ENCODE measurements at regions not wholly inside any gene's neighbourhood (a gene's known extent, or its start where the extent isn't known, plus 50 kb on each side); places are given as distances from the start of the nearest gene placed in this dataset.
"Not testable (repeated sequence)": the region's sequence is repeated elsewhere in the genome, so short reads cannot be mapped to it uniquely, and the experiment has no call there.

DNA sequence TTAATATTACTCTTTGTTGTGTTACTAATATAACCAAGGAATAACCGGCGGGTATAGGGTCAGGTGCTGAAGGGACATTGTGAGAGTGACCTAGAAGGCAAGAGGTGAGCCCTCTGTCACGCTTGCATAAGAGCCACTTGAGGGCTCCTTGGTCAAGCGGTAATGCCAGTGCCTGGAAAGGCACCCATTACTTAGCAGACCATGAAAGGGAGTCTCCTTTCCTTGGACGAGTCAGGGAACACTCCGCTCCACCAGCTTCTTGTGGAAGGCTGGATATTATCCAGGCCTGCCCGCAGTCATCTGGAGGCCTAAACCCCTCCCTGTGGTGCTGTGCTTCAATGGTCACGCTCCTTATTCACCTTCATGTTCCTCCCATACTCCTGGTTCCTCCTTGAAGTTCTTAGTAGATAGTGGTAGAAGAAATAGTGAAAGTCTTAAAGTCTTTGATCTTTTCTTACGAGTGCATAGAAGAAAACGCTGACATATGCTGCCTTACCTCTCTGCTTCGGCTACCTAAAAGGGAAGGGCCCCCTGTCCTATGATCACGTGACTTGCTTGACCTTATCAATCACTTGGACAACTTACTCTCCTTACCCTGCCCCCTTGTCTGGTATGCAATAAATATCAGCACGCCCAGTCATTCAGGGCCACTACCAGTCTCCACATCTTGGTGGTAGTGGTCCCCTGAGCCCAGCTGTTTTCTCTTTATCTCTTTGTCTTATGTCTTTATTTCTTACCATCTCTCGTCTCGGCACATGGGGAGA is 59.6 kb upstream of the DMRTB1 start:
- not testable (repeated sequence) for DNase-seq (ENCODE audit: low spot score)

DNA sequence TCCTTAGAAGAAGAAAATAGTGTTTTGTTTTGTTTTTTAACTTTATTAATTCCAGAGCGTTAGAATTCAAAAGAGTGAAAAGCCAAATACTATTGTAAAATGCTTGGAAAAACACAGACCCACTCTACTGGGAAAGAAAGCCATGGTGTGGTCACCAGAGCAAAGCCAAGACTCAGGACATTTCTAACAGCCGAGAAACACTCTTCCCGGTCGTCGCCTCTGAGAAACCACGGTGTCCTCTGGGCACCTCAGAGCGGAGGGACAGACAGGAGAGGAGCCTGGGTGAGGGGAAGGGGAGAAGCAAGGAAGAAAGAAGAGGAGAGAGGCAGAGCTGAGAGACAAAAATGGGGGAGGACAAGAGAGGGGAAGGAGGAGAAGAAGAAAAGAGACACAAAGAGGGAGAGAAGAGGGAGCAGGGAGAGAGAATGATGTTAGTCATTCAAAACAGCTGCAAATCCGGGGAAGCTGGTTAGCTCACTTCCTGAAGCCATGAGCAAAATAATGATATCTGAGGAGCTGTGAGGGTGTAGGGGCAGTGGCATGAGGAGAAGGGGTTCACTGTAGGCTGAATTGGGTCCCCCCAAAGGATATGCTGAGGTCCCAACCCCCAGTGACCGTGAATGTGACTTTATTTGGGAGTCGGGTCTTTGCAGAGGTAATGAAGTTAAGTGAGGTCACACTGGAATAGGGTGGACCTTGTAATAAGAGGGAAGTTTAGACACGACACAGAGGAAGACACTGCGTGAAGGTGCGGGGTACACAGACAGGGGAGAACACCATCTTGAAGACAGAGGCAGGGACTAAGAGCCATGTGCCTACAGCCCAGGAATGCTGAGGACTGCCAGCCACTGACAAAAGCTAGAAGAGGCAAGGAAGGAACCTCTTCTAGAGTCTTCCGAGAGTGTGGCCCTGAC is 58.2 kb upstream of the DMRTB1 start:
- no peak for DNase-seq (ENCODE audit: low spot score)

DNA sequence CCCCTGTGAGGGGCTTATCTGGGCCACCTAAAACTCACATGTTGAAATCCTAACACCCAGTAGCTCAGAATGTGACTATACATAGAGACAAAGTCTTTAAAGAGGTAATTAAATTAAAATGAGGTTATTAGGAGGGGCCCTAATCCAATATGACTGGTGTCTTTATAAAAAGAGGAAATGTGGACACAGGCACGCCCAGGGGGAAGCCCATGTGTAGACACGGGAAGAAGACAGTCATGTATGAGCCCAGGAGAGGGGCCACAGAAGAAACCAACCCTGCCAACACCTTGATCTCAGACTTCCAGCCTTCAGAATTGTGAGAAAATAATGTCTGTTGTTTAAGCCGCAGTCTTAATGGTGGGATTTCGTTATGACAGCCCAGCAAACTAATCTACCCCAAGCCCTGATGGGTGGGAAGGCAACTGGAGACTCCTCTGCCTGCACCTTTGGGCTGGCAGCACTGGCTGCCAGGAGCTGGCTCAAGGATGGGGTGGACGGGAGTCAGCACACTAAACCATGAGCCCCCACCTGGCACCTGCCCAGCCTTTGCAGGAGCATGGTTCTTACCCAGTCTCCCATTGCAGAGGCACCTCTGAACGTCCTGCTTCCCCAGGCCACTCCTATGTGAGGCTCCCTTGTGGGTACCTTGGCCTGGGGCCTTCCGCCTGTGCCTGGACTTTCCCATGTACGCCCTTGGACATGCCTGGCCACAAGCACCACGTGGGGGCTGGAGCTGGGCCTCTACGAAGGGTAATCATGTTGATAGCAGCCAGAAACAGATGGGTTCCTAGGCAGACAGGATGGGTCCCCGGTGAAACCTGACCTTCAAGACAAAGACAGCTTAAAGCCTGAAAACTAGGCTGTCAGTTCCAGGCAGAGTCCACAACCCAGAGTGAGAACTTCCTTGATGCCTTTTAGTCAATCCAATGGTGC is 57.1 kb upstream of the DMRTB1 start:
- no peak for DNase-seq (ENCODE audit: low spot score)

DNA sequence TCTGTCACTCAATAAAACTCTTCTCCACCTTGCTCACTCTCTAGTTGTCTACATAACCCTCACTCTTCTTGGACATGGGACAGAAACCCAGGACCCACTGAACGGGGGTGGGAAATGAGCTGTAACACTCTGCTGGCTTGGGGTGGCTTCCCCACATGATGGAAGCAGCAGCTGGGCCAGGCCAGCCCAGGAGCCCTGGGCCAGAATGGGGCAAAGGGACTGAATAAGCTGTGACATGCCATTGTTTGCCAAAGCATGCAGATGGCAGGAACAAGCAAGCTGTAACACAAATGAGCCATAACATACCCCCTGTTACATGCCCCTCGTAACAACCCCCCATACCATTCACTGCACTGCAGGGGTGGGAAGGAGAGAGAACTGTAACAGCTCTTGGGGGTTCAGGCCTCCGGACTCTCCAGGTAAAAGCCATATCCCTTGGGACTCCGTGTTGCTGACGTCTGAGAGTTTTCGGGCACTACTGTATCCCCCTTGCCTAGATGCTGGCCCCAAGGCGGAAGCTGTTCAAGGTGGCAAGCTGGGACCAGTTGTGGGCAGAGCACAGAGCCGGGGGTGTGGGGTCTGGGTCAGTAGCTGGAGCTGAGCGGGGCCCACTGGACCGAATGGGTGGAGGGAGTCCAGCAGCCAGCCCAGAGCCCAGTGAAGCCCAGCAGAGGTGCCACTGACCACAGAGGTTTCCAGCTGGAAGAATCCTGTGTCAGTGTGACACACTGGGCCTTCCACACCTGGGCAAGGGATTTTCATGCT is 56.1 kb upstream of the DMRTB1 start:
- no peak for DNase-seq (ENCODE audit: low spot score)

DNA sequence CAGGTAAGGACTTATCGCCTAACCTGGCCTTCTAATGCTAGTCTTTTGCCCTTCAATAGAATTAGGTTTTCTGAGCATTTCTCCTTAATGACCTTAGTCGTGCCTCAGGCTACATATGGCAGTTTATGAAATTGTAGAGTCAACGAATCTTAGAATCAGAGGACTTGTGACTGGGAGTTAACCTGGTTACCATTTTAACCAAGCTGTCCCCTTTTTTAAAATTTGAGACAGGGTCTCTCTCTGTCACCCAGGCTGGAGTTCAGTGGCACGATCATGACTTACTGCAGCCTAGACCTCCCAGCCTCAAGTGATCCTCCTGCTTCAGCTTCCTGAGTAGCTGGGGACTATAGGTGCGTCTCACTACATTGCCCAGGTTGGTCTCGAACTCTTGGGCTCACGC is 53.5 kb upstream of the DMRTB1 start:
- DNase-seq (ENCODE audit: low spot score): no peak

DNA sequence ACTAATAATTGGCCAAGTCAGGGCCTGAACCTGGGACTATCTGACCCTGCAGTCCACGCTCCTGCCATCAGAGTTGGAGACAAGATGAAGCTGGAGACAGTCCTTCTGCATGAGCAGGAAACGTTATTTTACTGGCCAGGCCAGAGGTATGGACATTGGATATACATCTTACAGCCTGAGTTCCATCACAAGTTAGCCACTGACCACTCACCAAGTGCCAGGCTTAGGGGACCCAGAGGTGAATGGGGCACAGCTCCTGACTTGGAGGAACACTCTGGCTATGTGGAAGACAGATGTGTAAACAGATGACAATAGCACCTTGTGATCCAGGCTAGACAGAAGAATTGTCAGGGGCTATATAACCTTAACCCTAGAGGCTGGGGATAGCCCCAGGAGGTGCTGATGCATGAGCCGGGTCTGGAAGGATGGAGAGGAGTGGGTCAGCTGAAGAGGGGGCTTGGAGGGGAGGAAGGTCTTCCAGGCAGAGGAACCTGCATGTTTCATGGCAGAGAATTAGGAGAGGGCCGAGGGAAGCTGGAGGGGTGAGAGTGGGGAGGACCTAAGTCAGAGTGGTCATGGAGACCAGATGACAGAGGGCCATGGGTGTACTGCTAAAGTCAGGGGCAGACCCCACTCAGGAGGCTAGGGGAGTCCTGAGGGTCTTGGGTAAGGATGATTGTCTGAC is 52.5 kb upstream of the DMRTB1 start:
- DNase-seq (ENCODE audit: low spot score): no peak

DNA sequence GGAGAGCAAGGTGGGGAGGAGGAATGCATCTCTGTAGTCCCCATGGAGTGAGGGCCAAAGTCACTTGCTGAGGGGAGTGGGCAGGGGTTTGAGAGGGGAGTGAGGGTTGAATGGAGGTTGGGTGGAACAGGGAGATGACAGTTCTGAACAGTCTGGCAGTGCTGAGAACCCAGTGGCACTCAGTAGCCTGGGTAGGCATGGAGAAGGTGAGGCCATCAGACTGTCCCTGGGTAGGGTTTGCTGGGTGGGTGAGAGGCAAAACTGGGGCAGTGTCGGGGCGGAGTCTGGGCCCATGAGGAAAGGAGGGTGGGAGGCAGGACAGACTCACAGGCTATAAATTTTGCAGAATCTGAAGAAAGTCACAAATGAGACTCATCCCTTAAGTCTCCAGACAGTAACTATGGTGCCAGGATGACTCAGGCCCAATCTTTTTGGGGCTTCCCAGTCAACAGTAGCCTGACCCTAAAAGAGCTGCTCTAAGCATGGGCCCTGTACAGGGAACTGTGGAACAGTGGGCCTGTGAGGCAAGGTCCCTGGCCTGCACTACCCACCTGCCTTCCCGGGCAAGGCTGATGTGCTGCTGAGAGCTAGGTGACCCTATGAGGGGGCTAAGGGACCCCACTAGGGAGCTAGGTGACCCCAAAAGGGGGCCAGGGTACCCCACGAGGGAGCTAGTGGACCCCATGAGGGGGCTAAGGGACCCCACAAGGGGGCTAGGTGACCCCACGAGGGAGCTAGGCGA is 51.0 kb upstream of the DMRTB1 start:
- no peak for DNase-seq (ENCODE audit: low spot score)

DNA sequence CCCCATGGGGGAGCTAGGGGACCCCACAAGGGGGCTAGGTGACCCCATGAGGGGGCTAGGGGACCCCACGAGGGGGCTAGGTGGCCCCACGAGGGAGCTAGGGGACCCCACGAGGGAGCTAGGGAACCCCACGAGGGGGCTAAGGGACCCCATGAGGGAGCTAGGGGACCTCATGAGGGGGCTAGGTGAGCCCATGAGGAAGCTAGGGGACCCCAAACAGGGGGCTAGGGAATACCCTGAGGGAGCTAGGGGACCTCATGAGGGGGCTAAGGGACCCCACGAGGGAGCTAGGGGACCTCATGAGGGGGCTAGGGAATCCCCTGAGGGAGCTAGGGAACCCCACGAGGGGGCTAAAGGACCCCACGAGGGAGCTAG is 50.5 kb upstream of the DMRTB1 start:
- no peak for DNase-seq (ENCODE audit: low spot score)

DNA sequence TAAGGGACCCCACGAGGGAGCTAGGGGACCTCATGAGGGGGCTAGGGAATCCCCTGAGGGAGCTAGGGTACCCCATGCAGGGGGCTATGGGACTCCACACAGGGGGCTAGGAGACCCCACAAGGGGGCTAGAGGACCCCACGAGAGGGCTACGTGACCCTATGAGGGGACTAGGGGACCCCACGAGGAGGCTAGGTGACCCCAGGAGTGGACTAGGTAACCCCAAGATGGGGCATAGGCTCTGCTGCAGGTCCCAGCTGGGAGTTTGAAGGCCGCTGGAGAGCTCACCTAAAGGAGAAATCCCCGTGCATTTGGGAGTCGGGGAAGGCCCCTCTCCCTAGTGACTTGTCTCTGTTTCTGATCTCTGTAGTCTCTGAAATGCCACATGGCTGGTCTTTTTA is 50.0 kb upstream of the DMRTB1 start:
- no peak for DNase-seq (ENCODE audit: low spot score)

Measured in SK-N-DZ (cell line).